Parathyroid adenoma (tissue), 2 donors: ENCODE measurements at regions not wholly inside any gene's neighbourhood (a gene's known extent, or its start where the extent isn't known, plus 50 kb on each side); places are given as distances from the start of the nearest gene placed in this dataset.

ENCODE experiments used
- H2AFZ ChIP-seq: fragments of 300-600 bp; sonication (generic); one replicate; pipeline ENCODE4 v1.7.0; 2017; ENCODE audit warnings: antibody characterized with exemption, mild to moderate bottlenecking
- H3K27ac ChIP-seq: fragments of 300-600 bp; sonication (generic); one replicate; pipeline ENCODE4 v1.7.0; 2017
- H3K27me3 ChIP-seq: fragments of 300-600 bp; sonication (generic); one replicate; pipeline ENCODE4 v1.7.0; 2017; ENCODE audit warnings: low read length; ENCODE audit not compliant: control insufficient read depth, insufficient read depth
- H3K36me3 ChIP-seq: fragments of 300-600 bp; sonication (generic); one replicate; pipeline ENCODE4 v1.7.0; 2017; ENCODE audit warnings: low read length; ENCODE audit not compliant: control insufficient read depth, insufficient read depth
- H3K4me1 ChIP-seq: fragments of 300-600 bp; sonication (generic); one replicate; pipeline ENCODE4 v1.7.0; 2017; ENCODE audit warnings: control low read depth
- H3K4me2 ChIP-seq: fragments of 300-600 bp; sonication (generic); one replicate; pipeline ENCODE4 v1.7.0; 2017; ENCODE audit warnings: low read length
- H3K4me3 ChIP-seq: fragments of 300-600 bp; sonication (generic); one replicate; pipeline ENCODE4 v1.7.0; 2017; ENCODE audit warnings: low read depth, low read length
- H3K79me2 ChIP-seq: fragments of 300-600 bp; sonication (generic); one replicate; pipeline ENCODE4 v1.7.0; 2017; ENCODE audit warnings: control low read depth
- H3K9ac ChIP-seq: fragments of 300-600 bp; sonication (generic); one replicate; pipeline ENCODE4 v1.7.0; 2017; ENCODE audit warnings: mild to moderate bottlenecking
- H3K9me3 ChIP-seq: fragments of 300-600 bp; sonication (generic); one replicate; pipeline ENCODE4 v1.7.0; 2017; ENCODE audit warnings: low read length; ENCODE audit not compliant: control insufficient read depth
- CTCF ChIP-seq: fragments of 300-600 bp; sonication (generic); IDR thresholded peaks from one replicate; pipeline ENCODE4 v1.7.0; 2017; ENCODE audit warnings: antibody characterized with exemption, mild to moderate bottlenecking
- donor health status: primary hyperparathyroidism.

DNA sequence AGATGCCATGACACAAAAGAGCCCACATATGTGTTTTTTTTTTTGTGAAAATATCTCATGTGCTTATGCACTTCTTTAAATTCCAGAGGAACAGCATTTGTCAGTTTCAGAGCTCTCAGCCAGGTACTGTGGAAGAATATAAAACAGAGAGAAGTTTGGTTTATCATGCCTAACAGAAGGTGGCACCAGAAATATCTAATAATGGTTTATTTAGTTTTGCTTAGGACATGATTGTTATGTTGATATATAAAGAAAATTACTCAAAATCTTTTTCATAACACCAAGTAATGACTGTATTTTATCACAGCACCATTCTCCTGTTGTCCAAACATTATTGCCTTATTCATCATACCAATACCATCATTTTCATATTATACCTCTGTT lies 455.6 kb upstream of the ACTBL2 start:
- Histone ChIP-seq H3K27ac (no peak overlapping the region), H2AFZ (no peak overlapping the region), H3K9me3 (no peaks in the 10 kb centered on the region), H3K36me3 (no peaks in the 10 kb centered on the region), H3K4me2 (no peak overlapping the region), H3K79me2 (no peaks in the 10 kb centered on the region), H3K9ac (no peak overlapping the region), H3K27me3 (no peaks in the 10 kb centered on the region), H3K4me3 (no peak overlapping the region), H3K4me1 (no peaks in the 10 kb centered on the region)
- TF ChIP-seq CTCF = no peak

GRCh38 chr5:57937501-57938173 lies 455.0 kb upstream of the ACTBL2 start:
- Histone ChIP-seq H3K36me3 (no peaks in the 10 kb centered on the region), H3K9ac (no peak overlapping the region), H3K27me3 (no peaks in the 10 kb centered on the region), H3K79me2 (no peaks in the 10 kb centered on the region), H2AFZ (no peak overlapping the region), H3K4me1 (no peaks in the 10 kb centered on the region), H3K27ac (no peak overlapping the region), H3K4me3 (no peak overlapping the region), H3K4me2 (no peak overlapping the region), H3K9me3 (no peaks in the 10 kb centered on the region)
- TF ChIP-seq CTCF = no peak

DNA sequence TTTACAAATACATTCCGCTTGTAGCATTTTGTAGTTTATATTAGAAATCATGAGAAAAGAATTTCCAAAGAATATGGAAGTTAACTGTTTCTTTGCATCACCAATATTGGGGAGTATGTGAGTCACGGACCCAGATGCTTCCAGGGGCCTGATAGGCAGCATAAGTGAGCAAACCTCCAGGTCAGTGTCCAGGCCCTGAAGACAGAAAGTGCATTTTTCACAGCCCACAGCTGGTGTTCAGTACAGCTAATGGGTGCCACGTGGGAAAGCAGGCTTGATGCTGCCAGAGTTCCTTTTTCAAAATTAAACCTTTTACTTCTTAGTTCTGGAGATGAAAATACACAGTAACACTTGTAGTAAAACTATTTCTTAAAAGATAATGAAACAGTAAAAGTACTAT lies 454.4 kb upstream of the ACTBL2 start:
- Histone ChIP-seq H3K4me1 (no peaks in the 10 kb centered on the region), H3K9ac (no peak overlapping the region), H3K9me3 (no peaks in the 10 kb centered on the region), H3K27me3 (no peaks in the 10 kb centered on the region), H3K4me2 (no peak overlapping the region), H3K79me2 (no peaks in the 10 kb centered on the region), H2AFZ (no peak overlapping the region), H3K27ac (no peak overlapping the region), H3K4me3 (no peak overlapping the region), H3K36me3 (no peaks in the 10 kb centered on the region)
- TF ChIP-seq CTCF = no peak

DNA sequence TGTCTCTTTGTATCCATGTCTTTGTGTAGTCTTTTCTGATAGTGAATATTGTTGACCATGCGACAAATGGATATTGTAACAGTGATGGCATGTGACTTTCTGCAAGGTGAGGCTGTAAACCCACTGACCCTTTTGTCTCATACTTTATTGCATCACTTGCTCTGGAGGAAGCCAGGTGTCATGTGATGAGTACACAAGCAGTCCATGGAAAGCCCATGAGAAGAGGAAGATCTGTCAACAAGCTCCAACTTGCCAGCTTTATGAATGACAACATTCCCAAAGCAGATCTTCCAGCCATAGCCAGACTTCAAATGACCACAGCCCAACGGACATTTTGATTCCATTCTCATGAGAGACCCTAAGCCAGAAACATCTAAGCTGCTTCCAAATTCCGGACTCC lies 450.1 kb upstream of the ACTBL2 start:
- Histone ChIP-seq H3K27ac (no peak overlapping the region), H2AFZ (no peak overlapping the region), H3K27me3 (no peaks in the 10 kb centered on the region), H3K9ac (no peak overlapping the region), H3K79me2 (no peaks in the 10 kb centered on the region), H3K4me3 (no peak overlapping the region), H3K4me2 (no peak overlapping the region), H3K9me3 (no peaks in the 10 kb centered on the region), H3K36me3 (no peaks in the 10 kb centered on the region), H3K4me1 (no peaks in the 10 kb centered on the region)
- no peak for TF ChIP-seq CTCF

DNA sequence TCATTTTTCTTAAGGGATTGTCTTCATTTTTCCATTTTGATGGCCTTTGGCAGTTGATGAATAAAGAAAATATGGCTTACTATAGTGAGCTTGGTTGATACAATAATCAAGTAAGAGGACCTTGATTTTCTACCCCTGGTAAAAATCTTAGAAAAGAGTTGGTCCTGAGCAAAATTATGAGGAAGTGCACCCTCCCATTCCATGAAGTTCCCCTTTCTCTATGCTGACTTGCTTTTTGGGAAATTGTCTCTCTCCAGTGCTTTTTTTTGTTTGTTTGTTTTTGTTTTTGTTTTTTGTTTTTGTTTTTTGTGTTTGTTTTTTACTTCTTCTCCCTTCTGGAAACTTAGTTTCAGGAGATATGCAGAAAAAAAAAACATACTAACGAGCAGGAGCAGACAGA lies 449.2 kb upstream of the ACTBL2 start:
- Histone ChIP-seq H3K9ac (no peak overlapping the region), H3K27me3 (no peaks in the 10 kb centered on the region), H3K79me2 (no peaks in the 10 kb centered on the region), H3K4me2 (no peak overlapping the region), H3K36me3 (no peaks in the 10 kb centered on the region), H2AFZ (no peak overlapping the region), H3K4me3 (no peak overlapping the region), H3K27ac (no peak overlapping the region), H3K9me3 (no peaks in the 10 kb centered on the region), H3K4me1 (no peaks in the 10 kb centered on the region)
- TF ChIP-seq CTCF = no peak
